ENCODE measurements at regions not wholly inside any gene's neighbourhood (a gene's known extent, or its start where the extent isn't known, plus 50 kb on each side); places are given as distances from the start of the nearest gene placed in this dataset.
A peak's percentile ranks its signal among the peaks of the same experiment; 100 is the strongest.

GRCh38 chr6:156583083-156583482 lies 194.1 kb upstream of the ARID1B start:
- H3K4me3 ChIP-seq (replicated peaks; ENCODE audit: low read depth, low read length) = no peak overlapping the region
- no peak for DNase-seq (ENCODE audit: extremely low read depth, low read depth)
- no peak for TF ChIP-seq CTCF (IDR thresholded peaks at IDR 0.05; ENCODE audit: low read depth, low read length, missing control alignments)

GRCh38 chr6:156582509-156582992 lies 194.6 kb upstream of the ARID1B start:
- no peak overlapping the region for H3K4me3 ChIP-seq (replicated peaks; ENCODE audit: low read depth, low read length)
- no peak for DNase-seq (ENCODE audit: extremely low read depth, low read depth)
- no peak for TF ChIP-seq CTCF (IDR thresholded peaks at IDR 0.05; ENCODE audit: low read depth, low read length, missing control alignments)

- TF ChIP-seq CTCF (IDR thresholded peaks at IDR 0.05; ENCODE audit: low read depth, low read length, missing control alignments) = no peak
- no peak for DNase-seq (ENCODE audit: extremely low read depth, low read depth)
These were observed 197.6 kb upstream of the ARID1B start for GRCh38 chr6:156579564-156579963.

GRCh38 chr6:156577749-156578148 lies 199.4 kb upstream of the ARID1B start:
- no peak for TF ChIP-seq CTCF (IDR thresholded peaks at IDR 0.05; ENCODE audit: low read depth, low read length, missing control alignments)
- DNase-seq (ENCODE audit: extremely low read depth, low read depth) = no peak
- H3K4me3 ChIP-seq (replicated peaks; ENCODE audit: low read depth, low read length) = no peak overlapping the region

More at GRCh38 chr6:156579564-156579963, 197.6 kb upstream of the ARID1B start:
- no peak overlapping the region for H3K4me3 ChIP-seq (replicated peaks; ENCODE audit: low read depth, low read length)

GRCh38 chr6:156575361-156575760 lies 201.8 kb upstream of the ARID1B start:
- no peak overlapping the region for H3K4me3 ChIP-seq (replicated peaks; ENCODE audit: low read depth, low read length)
- no peak for TF ChIP-seq CTCF (IDR thresholded peaks at IDR 0.05; ENCODE audit: low read depth, low read length, missing control alignments)
- DNase-seq (ENCODE audit: extremely low read depth, low read depth) = no peak

GRCh38 chr6:156564807-156565149 lies 212.4 kb upstream of the ARID1B start:
- TF ChIP-seq CTCF (IDR thresholded peaks at IDR 0.05; ENCODE audit: low read depth, low read length, missing control alignments) = no peak
- no peak for DNase-seq (ENCODE audit: extremely low read depth, low read depth)
- H3K4me3 ChIP-seq (replicated peaks; ENCODE audit: low read depth, low read length) = no peak overlapping the region

GRCh38 chr6:156564127-156564806 lies 212.9 kb upstream of the ARID1B start:
- DNase-seq (ENCODE audit: extremely low read depth, low read depth) = peak; percentile 20
- no peak overlapping the region for H3K4me3 ChIP-seq (replicated peaks; ENCODE audit: low read depth, low read length)
- TF ChIP-seq CTCF (IDR thresholded peaks at IDR 0.05; ENCODE audit: low read depth, low read length, missing control alignments) = peak; percentile 96
